ENCODE measurements at regions not wholly inside any gene's neighbourhood (a gene's known extent, or its start where the extent isn't known, plus 50 kb on each side); places are given as distances from the start of the nearest gene placed in this dataset.

- 69 to 80% (median 74%) methylated on average over 2 of the region's 2 CpGs for WGBS, 4 donors
- Histone ChIP-seq H3K9me3 (replicated peaks in 1 of 3) (no peaks in the 10 kb centered on the region), H3K4me1 (replicated peaks in 1 of 2) (no peaks in the 10 kb centered on the region), H3K27ac (no peak overlapping the region), H3K4me3 (no peak overlapping the region), H3K27me3 (no peaks in the 10 kb centered on the region), H3K36me3 (replicated peaks in 1 of 2) (no peaks in the 10 kb centered on the region)
- intact Hi-C loops (cut with DNase I) = no loop called here
- no peak for DNase-seq
- TF ChIP-seq POLR2A (IDR thresholded peaks at IDR 0.05) (no peak), CTCF (IDR thresholded peaks at IDR 0.05) (no peak)
These were observed 323.2 kb downstream of the RDH14 start for GRCh38 chr2:18237298-18237697.

DNA sequence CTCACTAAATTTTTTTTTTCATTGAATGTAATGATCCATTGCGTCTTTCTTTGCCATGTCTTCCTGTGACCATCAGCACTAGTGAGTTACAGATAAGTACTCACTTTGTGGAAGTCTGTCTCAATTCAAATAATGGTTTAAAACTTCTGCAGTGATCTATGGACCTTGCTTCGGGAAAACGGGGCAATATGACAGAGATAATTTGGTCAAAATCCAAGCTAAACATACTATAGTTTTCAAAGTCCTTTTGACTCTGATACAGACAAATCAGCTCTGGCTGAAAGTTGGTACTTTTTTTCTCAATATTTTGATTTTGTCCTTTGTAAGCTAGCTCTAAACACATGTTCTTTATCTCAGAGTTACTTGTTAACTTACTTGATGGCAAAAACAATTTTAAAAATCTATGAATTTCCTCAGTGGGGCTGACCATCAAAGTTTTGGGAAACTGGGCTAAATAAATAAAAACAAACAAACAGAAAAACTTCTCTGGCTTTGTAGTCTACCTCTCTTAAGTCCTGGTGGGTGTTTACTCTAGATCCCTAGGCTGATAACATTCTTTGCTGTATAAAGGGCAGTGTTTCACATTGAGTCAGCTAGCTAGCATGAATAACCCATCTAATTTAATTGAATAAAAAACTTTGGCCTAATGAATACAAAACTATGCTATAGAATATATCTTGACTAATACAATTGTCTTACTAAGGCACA lies 327.6 kb downstream of the RDH14 start:
- Histone ChIP-seq H3K27me3 (no peaks in the 10 kb centered on the region), H3K36me3 (replicated peaks in 1 of 2) (no peaks in the 10 kb centered on the region), H3K27ac (no peak overlapping the region), H3K4me1 (replicated peaks in 1 of 2) (no peaks in the 10 kb centered on the region), H3K4me3 (no peak overlapping the region), H3K9me3 (replicated peaks in 1 of 3) (no peaks in the 10 kb centered on the region)
- 30 to 32% (median 30%) methylated on average over 3 of the region's 3 CpGs for WGBS, 4 donors
- no peak for DNase-seq
- TF ChIP-seq POLR2A (IDR thresholded peaks at IDR 0.05) (no peak), CTCF (IDR thresholded peaks at IDR 0.05) (no peak)
- intact Hi-C loops (cut with DNase I) = no loop called here

- DNase-seq = no peak
- WGBS, 4 donors = 75 to 82% (median 81%) methylated on average over 1 of the region's 1 CpG
- H3K9me3 ChIP-seq (replicated peaks in 1 of 3) = no peaks in the 10 kb centered on the region
- H3K36me3 ChIP-seq (replicated peaks in 1 of 2) = no peaks in the 10 kb centered on the region
- no peaks in the 10 kb centered on the region for H3K27me3 ChIP-seq
- H3K27ac ChIP-seq = no peak overlapping the region
- no peaks in the 10 kb centered on the region for H3K4me1 ChIP-seq (replicated peaks in 1 of 2)
- H3K4me3 ChIP-seq = no peak overlapping the region
- intact Hi-C loops (cut with DNase I) = no loop called here
- TF ChIP-seq CTCF (IDR thresholded peaks at IDR 0.05) (no peak), POLR2A (IDR thresholded peaks at IDR 0.05) (no peak)
These were observed 329.8 kb downstream of the RDH14 start for GRCh38 chr2:18230668-18231067.

GRCh38 chr2:18219676-18220075 lies 340.8 kb downstream of the RDH14 start:
- TF ChIP-seq POLR2A (IDR thresholded peaks at IDR 0.05) = no peak
- no peak for TF ChIP-seq CTCF (IDR thresholded peaks at IDR 0.05)
- Histone ChIP-seq H3K36me3 (replicated peaks in 1 of 2) (no peaks in the 10 kb centered on the region), H3K27ac (no peak overlapping the region), H3K27me3 (no peaks in the 10 kb centered on the region), H3K4me1 (replicated peaks in 1 of 2) (no peaks in the 10 kb centered on the region), H3K4me3 (no peak overlapping the region), H3K9me3 (replicated peaks in 1 of 3) (no peaks in the 10 kb centered on the region)
- DNase-seq = no peak
- 0 to 2% (median 0%) methylated on average over 1 of the region's 1 CpG for WGBS, 4 donors
- intact Hi-C loops (cut with DNase I) = no loop called here
